LNCaP clone FGC (cell line): ENCODE measurements at regions not wholly inside any gene's neighbourhood (a gene's known extent, or its start where the extent isn't known, plus 50 kb on each side); places are given as distances from the start of the nearest gene placed in this dataset.
"Not testable (repeated sequence)": the region's sequence is repeated elsewhere in the genome, so short reads cannot be mapped to it uniquely, and the experiment has no call there.

Experiments used
- DNase-seq: peaks from one replicate; pipeline ENCODE4 v3.0.0-alpha.2; 2011; ENCODE audit warnings: low read depth
- H3K4me3 ChIP-seq: 2 replicates; pipeline ENCODE4 v1.5.1; 2011; ENCODE audit warnings: mild to moderate bottlenecking, low read depth, low read length, control low read depth
- CTCF ChIP-seq: IDR thresholded peaks from 2 replicates; pipeline ENCODE4 v1.5.1; 2012; ENCODE audit warnings: mild to moderate bottlenecking; ENCODE audit not compliant: control insufficient read depth, insufficient read depth; ENCODE audit errors: extremely low read depth

GRCh38 chr11:49442669-49443068 lies 234.3 kb upstream of the FOLH1 start:
- TF ChIP-seq CTCF, result no peak
- DNase-seq, result no peak
- no peak overlapping the region for H3K4me3 ChIP-seq

DNA sequence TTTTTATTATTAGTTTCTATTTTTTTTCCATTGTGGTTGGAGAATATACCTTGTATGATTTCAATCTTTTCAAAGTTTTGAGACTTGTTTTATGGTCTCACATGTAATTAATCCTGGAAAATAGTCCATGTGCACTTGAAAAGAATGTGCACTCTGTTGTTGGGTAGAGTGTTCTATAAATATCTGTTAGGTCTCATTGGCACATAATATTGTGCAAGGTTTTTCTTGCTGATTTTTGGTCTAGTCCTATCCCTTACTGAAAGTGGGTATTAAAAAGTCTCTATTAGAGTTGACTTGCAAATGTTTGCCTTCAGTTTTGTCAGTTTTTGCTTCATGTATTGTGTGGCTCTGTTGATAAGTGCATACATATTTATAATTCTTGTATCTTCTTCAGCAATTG lies 231.5 kb upstream of the FOLH1 start:
- not testable (repeated sequence) for DNase-seq, H3K4me3 ChIP-seq

GRCh38 chr11:49434308-49434707 lies 225.9 kb upstream of the FOLH1 start:
- not testable (repeated sequence) for DNase-seq, H3K4me3 ChIP-seq

- no peak overlapping the region for H3K4me3 ChIP-seq
- TF ChIP-seq CTCF, result no peak
- no peak for DNase-seq
These were observed 223.9 kb upstream of the FOLH1 start for GRCh38 chr11:49432242-49432848.

DNA sequence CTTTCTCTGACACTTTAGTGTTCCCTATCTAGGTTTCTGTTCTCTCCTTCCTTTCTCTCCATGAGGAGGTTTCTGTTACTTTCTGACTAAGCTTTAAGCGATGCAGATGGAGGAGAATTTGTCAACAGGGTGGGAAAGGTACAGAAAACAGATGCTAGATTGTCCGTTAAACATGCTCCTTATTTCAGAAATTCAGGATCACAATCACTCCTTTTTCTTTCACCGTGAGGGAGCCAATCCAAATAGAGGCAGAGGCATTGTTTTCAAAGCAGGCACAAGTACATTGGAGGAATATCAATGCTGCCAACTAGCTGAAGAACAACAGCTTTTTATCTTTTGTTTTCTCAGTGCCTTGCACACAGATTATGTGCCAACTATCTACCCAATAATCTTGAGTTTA lies 215.7 kb upstream of the FOLH1 start:
- no peak overlapping the region for H3K4me3 ChIP-seq
- DNase-seq, result no peak
- no peak for TF ChIP-seq CTCF

DNA sequence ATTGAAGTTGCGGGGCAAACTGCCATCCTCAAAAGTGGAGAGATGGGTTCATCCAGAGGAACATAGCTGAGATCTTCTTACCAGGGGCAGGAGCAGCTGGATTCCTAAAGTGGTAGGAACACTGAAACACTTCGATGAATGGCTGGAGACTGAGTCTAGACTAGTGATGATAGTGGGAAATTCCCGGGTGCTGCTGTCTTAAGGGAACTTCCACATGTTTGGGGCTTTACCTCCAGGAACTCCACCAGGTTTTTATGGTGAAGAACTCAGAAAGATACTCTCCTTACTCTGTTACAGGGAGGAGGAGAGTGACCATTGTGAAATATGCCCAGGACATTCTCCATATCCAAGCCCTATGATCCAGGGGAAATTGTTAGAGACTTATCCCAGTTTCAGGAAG lies 210.5 kb upstream of the FOLH1 start:
- not testable (repeated sequence) for DNase-seq, H3K4me3 ChIP-seq

GRCh38 chr11:49405743-49406142 lies 197.3 kb upstream of the FOLH1 start:
- no peak overlapping the region for H3K4me3 ChIP-seq
- TF ChIP-seq CTCF, result no peak
- no peak for DNase-seq

DNA sequence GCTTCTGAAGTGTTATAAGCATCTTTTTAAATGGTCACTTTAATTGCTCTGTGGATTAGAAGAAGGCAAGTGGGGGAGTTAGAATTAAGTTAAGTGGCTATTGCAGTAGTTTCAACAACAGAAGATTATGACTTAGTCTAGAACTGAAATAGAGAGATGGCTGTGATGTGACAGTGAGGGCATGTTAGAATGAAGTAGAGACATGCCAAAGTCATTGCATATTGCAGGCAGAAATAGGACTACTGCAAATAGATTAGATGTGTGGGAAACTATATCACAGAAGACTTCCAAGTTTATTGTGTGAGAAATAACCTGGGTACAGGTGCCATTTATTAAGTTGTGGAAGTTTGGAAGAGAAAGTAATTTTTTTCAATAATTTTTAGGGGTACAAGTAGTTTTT lies 187.4 kb upstream of the FOLH1 start:
- DNase-seq, result not testable (repeated sequence)

DNA sequence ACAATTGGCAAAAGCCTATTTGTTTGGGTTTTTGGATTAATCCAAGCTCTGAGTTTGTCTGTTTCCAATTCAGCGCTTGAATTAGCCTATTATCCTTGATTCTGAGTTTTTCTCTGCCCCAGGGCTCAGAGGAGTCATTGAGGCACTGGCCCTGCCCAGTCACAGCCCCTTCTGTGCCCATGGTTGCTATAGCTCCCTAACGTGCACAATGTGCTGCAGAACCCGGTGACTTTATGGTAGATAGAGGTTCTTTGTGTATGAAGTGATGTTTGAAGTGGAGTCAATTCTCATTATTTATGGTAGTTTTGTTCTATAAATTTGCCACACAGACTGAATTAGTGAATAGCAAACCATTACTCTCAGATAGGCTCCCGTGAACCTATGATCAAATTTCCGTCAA lies 182.0 kb upstream of the FOLH1 start:
- DNase-seq, H3K4me3 ChIP-seq: not testable (repeated sequence)

More for the DNA sequence above, 187.4 kb upstream of the FOLH1 start:
- H3K4me3 ChIP-seq, result not testable (repeated sequence)

DNA sequence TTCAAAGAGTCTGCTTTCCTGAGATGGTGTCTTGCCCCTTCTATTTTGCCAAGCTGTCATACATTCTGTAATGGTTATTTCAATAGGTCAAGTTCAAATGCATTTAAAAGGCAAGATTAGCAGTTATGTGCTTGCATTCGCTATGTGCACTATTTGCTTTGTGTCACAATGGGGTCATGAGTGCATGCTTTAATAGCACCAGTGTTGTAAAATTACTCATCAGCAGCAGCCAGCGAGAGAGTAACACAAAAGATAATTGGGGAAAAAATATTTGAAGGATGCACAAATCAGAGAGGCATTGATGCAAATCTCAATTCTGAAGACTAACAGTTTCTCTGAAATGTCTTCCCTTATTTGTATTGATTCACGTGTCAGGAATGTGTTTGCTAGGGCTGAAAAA lies 180.7 kb upstream of the FOLH1 start:
- not testable (repeated sequence) for H3K4me3 ChIP-seq, DNase-seq

DNA sequence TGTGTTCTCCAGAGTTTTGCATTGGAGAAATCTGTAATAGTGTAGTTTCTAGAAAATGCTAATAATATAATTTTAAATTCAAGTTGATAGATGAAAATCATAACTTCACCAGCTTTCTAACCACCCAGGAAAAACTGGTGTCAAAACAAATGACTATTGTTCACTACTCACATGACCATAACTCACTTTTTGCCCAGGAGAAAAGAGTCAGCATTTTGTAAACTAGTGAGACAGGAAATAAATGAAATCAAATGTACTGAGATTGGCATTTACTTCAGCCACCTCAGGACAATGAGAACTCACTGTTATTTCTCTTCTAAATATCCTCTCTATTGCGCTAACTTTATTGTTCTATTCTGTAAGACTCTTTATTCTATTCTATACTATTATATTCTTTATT lies 176.0 kb upstream of the FOLH1 start:
- not testable (repeated sequence) for H3K4me3 ChIP-seq, DNase-seq
